PFSK-1 (cell line): ENCODE measurements at regions not wholly inside any gene's neighbourhood (a gene's known extent, or its start where the extent isn't known, plus 50 kb on each side); places are given as distances from the start of the nearest gene placed in this dataset.

Experiments
- FOXP2 ChIP-seq: optimal IDR thresholded peaks from 2 replicates; pipeline ENCODE3; 2011; ENCODE audit warnings: borderline replicate concordance, control low read depth, inconsistent platforms; ENCODE audit not compliant: insufficient read depth; ENCODE audit errors: extremely low read length, extremely low read depth
- POLR2AphosphoS5 ChIP-seq: IDR thresholded peaks from 2 replicates; pipeline ENCODE4 v1.6.1; 2012; ENCODE audit warnings: low read depth, mild to moderate bottlenecking, control low read depth, low read length, moderate library complexity
- SIN3A ChIP-seq: IDR thresholded peaks from 2 replicates; pipeline ENCODE4 v1.6.1; 2012; ENCODE audit warnings: mild to moderate bottlenecking, low read length, moderate library complexity, borderline replicate concordance; ENCODE audit not compliant: insufficient read depth
- TAF1 ChIP-seq: IDR thresholded peaks from 2 replicates; pipeline ENCODE4 v1.6.1; 2012; ENCODE audit warnings: low read length, control low read depth, borderline replicate concordance; ENCODE audit not compliant: insufficient read depth
- TF ChIP-seq, protein P1 (sequence below), 2 experiments: IDR thresholded peaks; 2 replicates each; pipeline versions ENCODE4 v1.6.1 to v1.8.0; 2011 to 2012; ENCODE audit warnings: low read depth in 2 of 2, low read length in 2 of 2, control low read depth in 1 of 2, inconsistent platforms in 1 of 2, mild to moderate bottlenecking in 1 of 2, moderate library complexity in 1 of 2; ENCODE audit not compliant: insufficient read depth in 1 of 2

DNA sequence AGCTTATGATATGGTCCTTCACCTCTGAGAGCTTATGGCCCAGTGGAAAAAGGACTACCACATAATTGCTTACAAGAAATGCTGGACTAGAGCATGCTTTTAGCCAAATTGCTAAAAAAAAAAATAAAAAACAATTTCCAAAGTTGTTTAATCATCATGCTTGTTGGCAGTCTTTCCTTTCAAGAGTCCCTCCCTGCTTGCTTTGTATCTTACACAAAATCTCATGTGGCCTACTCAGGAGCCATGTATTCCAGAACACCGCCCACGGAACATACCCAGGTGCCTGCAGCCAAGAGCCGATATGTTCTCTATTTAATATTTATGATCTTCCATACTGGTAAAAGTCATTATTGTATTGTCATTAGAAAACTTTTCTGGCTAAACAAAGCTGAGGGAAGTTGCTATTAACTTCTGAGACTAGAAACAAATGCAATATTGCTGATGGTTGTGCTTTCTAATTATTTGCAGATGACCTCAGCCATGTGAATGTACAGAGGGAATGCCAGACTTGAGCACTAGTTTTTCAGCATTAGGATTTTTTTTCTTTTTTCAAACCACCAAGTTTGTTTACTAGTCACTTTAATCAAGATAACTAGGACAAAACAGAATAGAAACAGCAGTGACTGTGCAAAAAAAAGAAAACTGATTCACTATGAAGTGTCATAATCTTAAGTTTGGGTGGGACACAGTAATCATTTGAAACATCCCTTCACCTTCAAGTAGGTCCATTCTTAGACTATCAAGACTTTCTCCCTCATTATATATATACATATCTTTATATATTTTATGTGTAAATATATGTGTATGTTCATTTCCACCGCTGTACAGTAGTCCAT is 129.3 kb upstream of the GORAB start:
- TF ChIP-seq, protein P1, sequence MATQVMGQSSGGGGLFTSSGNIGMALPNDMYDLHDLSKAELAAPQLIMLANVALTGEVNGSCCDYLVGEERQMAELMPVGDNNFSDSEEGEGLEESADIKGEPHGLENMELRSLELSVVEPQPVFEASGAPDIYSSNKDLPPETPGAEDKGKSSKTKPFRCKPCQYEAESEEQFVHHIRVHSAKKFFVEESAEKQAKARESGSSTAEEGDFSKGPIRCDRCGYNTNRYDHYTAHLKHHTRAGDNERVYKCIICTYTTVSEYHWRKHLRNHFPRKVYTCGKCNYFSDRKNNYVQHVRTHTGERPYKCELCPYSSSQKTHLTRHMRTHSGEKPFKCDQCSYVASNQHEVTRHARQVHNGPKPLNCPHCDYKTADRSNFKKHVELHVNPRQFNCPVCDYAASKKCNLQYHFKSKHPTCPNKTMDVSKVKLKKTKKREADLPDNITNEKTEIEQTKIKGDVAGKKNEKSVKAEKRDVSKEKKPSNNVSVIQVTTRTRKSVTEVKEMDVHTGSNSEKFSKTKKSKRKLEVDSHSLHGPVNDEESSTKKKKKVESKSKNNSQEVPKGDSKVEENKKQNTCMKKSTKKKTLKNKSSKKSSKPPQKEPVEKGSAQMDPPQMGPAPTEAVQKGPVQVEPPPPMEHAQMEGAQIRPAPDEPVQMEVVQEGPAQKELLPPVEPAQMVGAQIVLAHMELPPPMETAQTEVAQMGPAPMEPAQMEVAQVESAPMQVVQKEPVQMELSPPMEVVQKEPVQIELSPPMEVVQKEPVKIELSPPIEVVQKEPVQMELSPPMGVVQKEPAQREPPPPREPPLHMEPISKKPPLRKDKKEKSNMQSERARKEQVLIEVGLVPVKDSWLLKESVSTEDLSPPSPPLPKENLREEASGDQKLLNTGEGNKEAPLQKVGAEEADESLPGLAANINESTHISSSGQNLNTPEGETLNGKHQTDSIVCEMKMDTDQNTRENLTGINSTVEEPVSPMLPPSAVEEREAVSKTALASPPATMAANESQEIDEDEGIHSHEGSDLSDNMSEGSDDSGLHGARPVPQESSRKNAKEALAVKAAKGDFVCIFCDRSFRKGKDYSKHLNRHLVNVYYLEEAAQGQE (IDR thresholded peaks at IDR 0.05; ENCODE audit: insufficient read depth in 1 of 2, low read depth in 2 of 2, low read length in 2 of 2), result no peak
- TF ChIP-seq SIN3A (no peak), POLR2AphosphoS5 (no peak)

- TF ChIP-seq, protein P1 (IDR thresholded peaks at IDR 0.05; ENCODE audit: insufficient read depth in 1 of 2, low read depth in 2 of 2, low read length in 2 of 2), result no peak
- TF ChIP-seq TAF1 (no peak), SIN3A (no peak), POLR2AphosphoS5 (no peak), FOXP2 (no peak)
Measured at GRCh38 chr1:170407138-170407537, 124.8 kb upstream of the GORAB start.

GRCh38 chr1:170407581-170407980 is 124.4 kb upstream of the GORAB start:
- TF ChIP-seq, protein P1 (IDR thresholded peaks at IDR 0.05; ENCODE audit: insufficient read depth in 1 of 2, low read depth in 2 of 2, low read length in 2 of 2), result no peak
- TF ChIP-seq SIN3A (no peak), POLR2AphosphoS5 (no peak), TAF1 (no peak), FOXP2 (no peak)

DNA sequence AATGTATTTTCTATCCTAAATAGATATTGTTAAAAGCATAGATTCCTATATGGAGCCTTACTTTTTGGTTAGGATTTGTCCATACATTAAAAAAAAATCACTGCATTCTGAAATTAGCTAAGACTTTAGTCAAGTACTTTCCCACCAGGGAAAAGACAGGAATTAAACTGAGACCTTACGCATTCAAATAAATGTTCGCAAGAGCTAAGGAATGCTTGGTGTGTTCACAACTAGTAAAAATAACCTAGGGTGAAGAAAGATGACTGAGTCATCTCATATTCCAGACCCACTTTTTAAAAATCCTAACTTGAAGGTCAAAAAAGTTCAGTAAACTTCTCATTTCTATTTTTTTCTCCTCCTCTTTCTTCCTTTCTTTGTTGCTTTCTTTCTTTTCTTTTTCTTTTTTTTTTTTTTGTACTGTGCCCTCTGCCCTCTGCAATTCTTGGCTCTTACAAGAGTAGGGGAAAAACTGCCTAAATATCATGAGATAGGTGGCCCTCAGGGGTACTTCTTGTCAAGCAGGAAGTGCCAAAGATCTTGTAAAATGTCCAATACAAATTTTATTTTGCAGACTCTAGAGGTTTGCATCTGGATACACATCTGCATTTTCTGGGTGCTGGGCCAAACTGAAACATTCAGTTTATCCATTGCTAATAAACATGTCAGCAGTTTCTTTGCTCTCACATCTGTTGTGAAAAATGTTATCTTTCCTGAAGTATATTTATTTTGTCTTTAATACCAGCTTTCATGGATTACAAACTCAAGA is 121.4 kb upstream of the GORAB start:
- TF ChIP-seq POLR2AphosphoS5, result no peak
- no peak for TF ChIP-seq SIN3A
- TF ChIP-seq FOXP2, result no peak
- TF ChIP-seq, protein P1 (IDR thresholded peaks at IDR 0.05; ENCODE audit: insufficient read depth in 1 of 2, low read depth in 2 of 2, low read length in 2 of 2), result no peak
- no peak for TF ChIP-seq TAF1
